ENCODE measurements at regions not wholly inside any gene's neighbourhood (a gene's known extent, or its start where the extent isn't known, plus 50 kb on each side); places are given as distances from the start of the nearest gene placed in this dataset.
"Not testable (repeated sequence)": the region's sequence is repeated elsewhere in the genome, so short reads cannot be mapped to it uniquely, and the experiment has no call there.

DNA sequence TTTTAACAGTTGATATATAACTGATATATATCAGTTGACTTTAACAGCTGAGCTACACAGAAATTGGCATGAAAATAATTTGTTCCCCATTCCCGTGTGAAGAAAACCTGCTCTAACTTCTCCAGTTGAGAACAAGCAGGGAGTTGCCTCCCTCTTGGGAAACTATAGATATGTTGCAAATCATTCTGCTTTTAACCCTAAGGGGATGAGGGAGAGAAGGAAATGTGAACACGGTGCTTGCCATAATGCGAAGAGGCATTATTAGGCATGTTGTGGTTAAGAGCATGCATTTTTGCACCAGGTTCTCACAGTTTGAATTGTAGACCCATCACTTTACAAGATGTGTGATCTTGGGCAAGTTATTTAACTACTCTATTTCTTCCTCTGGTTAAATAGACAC, 453.7 kb downstream of the TENT5A start:
- TF ChIP-seq EZH2 (IDR thresholded peaks at IDR 0.05) (no peak), FOXP2 (optimal IDR thresholded peaks at IDR 0.05; ENCODE audit: control extremely low read depth, extremely low read length, insufficient read depth) (no peak), POLR2AphosphoS5 (IDR thresholded peaks at IDR 0.05; ENCODE audit: borderline replicate concordance, low read depth, low read length) (no peak)
- Histone ChIP-seq H3K4me3 (peak overlapping the region; percentile 13; the same call in 1 of the 2 replicates), H3K36me3 (ENCODE audit: insufficient read depth, low read length) (no peaks in the 10 kb centered on the region), H3K27ac (peak overlapping the region; percentile 28; the same call in 1 of the 2 replicates), H3K9me3 (ENCODE audit: low read depth, low read length) (no peaks in the 10 kb centered on the region), H3K9ac (ENCODE audit: insufficient read length) (no peak overlapping the region)
- DNase-seq (ENCODE audit: low read depth, low spot score) = peak; percentile 86

DNA sequence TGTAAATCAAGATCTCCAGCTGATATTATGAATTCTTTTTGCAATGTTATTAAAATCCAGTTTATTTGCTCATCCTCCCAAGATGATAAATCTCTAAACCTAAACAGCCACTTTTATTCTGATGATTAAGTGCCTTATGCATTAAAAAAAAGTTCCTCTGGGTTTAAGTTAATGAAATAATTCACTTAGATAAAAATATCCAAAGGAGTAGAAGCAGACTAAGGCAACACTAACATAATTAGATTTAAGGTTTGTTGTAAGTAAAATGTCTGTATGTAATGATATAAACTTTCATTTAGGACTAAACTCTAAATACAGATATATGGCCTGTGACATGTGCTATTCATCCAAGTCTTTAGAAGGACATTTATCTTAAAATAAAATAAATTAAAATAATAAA, 457.2 kb downstream of the TENT5A start:
- Histone ChIP-seq H3K27ac (peak overlapping the region; percentile 58; the same call in 1 of the 2 replicates), H3K36me3 (ENCODE audit: insufficient read depth, low read length) (no peaks in the 10 kb centered on the region), H3K9ac (ENCODE audit: insufficient read length) (no peak overlapping the region), H3K4me3 (no peak overlapping the region), H3K9me3 (ENCODE audit: low read depth, low read length) (no peaks in the 10 kb centered on the region)
- no peak for DNase-seq (ENCODE audit: low read depth, low spot score)
- no peak for TF ChIP-seq POLR2AphosphoS5 (IDR thresholded peaks at IDR 0.05; ENCODE audit: borderline replicate concordance, low read depth, low read length)
- no peak for TF ChIP-seq FOXP2 (optimal IDR thresholded peaks at IDR 0.05; ENCODE audit: control extremely low read depth, extremely low read length, insufficient read depth)
- no peak for TF ChIP-seq EZH2 (IDR thresholded peaks at IDR 0.05)

DNA sequence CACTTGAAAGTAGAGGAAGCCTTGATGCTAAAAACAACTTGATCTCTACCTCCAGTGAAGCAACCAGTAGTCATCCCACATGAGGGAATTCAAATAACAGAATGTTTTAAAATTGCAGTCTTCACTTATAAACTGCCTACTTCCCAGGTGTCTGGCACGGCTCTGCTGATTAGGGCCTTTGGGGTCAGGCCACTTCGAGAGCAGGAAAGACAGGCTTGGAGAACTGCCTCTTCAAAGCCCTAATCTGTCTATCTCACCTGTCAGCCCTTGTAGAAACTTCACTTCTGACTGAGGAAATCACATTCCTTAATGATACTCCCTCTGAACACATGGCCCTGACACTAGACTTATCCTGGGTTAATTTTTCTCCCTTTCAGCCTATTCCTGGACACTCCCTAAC, 458.6 kb downstream of the TENT5A start:
- Histone ChIP-seq H3K4me3 (no peak overlapping the region), H3K9me3 (ENCODE audit: low read depth, low read length) (no peaks in the 10 kb centered on the region), H3K36me3 (ENCODE audit: insufficient read depth, low read length) (no peaks in the 10 kb centered on the region), H3K9ac (ENCODE audit: insufficient read length) (no peak overlapping the region), H3K27ac (no peak overlapping the region)
- DNase-seq (ENCODE audit: low read depth, low spot score) = no peak
- TF ChIP-seq POLR2AphosphoS5 (IDR thresholded peaks at IDR 0.05; ENCODE audit: borderline replicate concordance, low read depth, low read length) = no peak
- no peak for TF ChIP-seq FOXP2 (optimal IDR thresholded peaks at IDR 0.05; ENCODE audit: control extremely low read depth, extremely low read length, insufficient read depth)
- no peak for TF ChIP-seq EZH2 (IDR thresholded peaks at IDR 0.05)

DNA sequence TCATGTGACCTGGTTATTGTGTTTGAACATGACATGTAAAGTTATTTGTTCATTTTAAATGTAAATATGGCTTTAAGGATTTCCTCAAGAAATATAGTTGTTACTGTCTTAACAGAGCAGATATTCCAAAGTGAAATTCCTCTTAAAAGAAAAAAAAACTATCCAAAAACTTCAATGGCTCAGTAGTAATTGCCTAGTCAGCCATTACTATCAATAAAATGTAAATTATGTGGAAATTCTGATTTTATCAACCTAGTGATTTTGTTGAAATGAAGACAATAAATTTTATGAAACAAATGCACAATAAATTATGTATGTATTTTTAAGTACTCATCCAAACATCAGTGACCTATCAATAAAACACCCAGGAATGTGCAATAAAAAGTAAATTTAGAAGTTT, 463.3 kb downstream of the TENT5A start:
- H3K36me3 ChIP-seq (ENCODE audit: insufficient read depth, low read length) = no peaks in the 10 kb centered on the region
- no peak overlapping the region for H3K9ac ChIP-seq (ENCODE audit: insufficient read length)
- H3K4me3 ChIP-seq = no peak overlapping the region
- DNase-seq (ENCODE audit: low read depth, low spot score) = no peak
- H3K27ac ChIP-seq = no peak overlapping the region
- no peaks in the 10 kb centered on the region for H3K9me3 ChIP-seq (ENCODE audit: low read depth, low read length)
- no peak for TF ChIP-seq POLR2AphosphoS5 (IDR thresholded peaks at IDR 0.05; ENCODE audit: borderline replicate concordance, low read depth, low read length)
- TF ChIP-seq FOXP2 (optimal IDR thresholded peaks at IDR 0.05; ENCODE audit: control extremely low read depth, extremely low read length, insufficient read depth) = no peak
- TF ChIP-seq EZH2 (IDR thresholded peaks at IDR 0.05) = no peak

DNA sequence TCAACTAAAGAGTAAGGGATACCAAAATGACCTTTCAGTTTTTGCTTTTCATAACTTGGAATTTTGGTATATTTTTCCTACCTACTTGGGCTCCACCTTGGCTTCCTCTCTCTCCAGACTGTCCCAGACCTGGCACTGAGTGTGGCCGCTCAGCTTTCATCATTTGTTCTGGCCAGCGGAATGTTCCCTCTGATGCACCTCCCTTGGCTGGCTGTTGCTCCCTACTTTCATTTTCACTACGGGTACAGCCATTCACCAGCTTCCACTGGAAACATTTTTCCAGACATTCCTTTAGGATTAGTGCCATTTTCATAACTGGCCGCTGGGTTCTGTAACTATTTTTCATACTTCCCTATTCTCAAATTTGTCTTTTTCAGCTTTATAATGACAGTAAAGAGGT, 487.4 kb downstream of the TENT5A start:
- H3K27ac ChIP-seq = no peak overlapping the region
- H3K4me3 ChIP-seq = no peak overlapping the region
- no peak overlapping the region for H3K9ac ChIP-seq (ENCODE audit: insufficient read length)
- DNase-seq (ENCODE audit: low read depth, low spot score) = no peak
- no peaks in the 10 kb centered on the region for H3K36me3 ChIP-seq (ENCODE audit: insufficient read depth, low read length)
- TF ChIP-seq FOXP2 (optimal IDR thresholded peaks at IDR 0.05; ENCODE audit: control extremely low read depth, extremely low read length, insufficient read depth) (no peak), POLR2AphosphoS5 (IDR thresholded peaks at IDR 0.05; ENCODE audit: borderline replicate concordance, low read depth, low read length) (no peak), EZH2 (IDR thresholded peaks at IDR 0.05) (no peak)
- no peaks in the 10 kb centered on the region for H3K9me3 ChIP-seq (ENCODE audit: low read depth, low read length)

DNA sequence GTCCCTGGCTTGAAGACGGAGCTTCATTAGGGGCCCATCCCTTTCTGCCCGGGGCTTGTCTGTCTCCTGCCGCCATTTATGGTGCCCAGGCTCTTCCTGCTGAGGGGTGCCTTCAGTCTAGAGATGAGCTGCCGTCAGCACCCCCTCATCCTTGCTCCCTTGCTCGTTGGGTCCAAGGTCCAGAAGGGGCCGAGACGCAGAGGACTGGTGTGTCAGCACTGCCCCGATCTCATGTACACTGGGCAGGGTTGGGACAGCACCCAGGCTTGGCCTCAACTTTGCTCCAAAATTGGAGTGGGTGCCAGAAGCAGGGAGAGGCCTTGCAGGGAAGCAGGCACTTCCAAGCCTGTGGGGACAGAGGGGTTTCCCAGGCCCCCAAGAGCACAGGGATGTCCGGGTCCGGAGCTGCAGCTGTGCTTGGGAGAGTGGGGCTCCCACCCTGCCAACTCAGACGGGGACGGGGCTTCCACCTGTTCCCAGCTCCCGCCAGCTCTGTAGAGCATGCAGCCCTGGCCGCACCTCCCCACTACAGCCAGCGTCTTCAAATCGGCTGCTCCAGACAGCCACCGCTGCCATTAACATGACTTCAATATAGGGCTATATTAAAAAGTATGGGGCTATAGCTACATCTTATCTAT, 488.8 kb downstream of the TENT5A start:
- Histone ChIP-seq H3K9ac (ENCODE audit: insufficient read length) (no peak overlapping the region), H3K36me3 (ENCODE audit: insufficient read depth, low read length) (no peaks in the 10 kb centered on the region), H3K9me3 (ENCODE audit: low read depth, low read length) (no peaks in the 10 kb centered on the region), H3K4me3 (no peak overlapping the region), H3K27ac (no peak overlapping the region)
- no peak for TF ChIP-seq FOXP2 (optimal IDR thresholded peaks at IDR 0.05; ENCODE audit: control extremely low read depth, extremely low read length, insufficient read depth)
- TF ChIP-seq EZH2 (IDR thresholded peaks at IDR 0.05) = no peak
- no peak for TF ChIP-seq POLR2AphosphoS5 (IDR thresholded peaks at IDR 0.05; ENCODE audit: borderline replicate concordance, low read depth, low read length)
- DNase-seq (ENCODE audit: low read depth, low spot score) = no peak

DNA sequence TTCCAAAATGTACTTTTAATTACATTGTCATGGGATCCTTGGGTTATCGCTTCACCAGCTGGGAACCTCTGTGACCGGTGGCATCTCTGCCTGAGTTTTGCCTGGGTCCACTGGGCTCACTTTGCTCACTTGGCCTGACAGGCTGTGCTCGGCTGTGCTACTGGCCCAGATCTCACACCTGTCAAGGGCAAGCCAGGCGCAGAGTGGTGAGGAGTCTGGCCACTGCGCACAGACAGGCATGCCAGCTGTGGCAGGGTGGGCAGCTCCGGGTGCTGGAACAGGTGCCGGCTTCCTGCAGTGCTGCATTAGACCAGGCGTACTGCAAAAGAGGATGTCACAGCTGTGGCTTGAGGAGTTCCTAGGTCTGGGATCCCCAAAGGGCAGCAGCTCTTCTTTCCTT, 489.8 kb downstream of the TENT5A start:
- Histone ChIP-seq H3K36me3 (ENCODE audit: insufficient read depth, low read length) (no peaks in the 10 kb centered on the region), H3K4me3 (no peak overlapping the region), H3K9ac (ENCODE audit: insufficient read length) (no peak overlapping the region), H3K27ac (no peak overlapping the region), H3K9me3 (ENCODE audit: low read depth, low read length) (no peaks in the 10 kb centered on the region)
- DNase-seq (ENCODE audit: low read depth, low spot score) = no peak
- TF ChIP-seq POLR2AphosphoS5 (IDR thresholded peaks at IDR 0.05; ENCODE audit: borderline replicate concordance, low read depth, low read length) = no peak
- TF ChIP-seq FOXP2 (optimal IDR thresholded peaks at IDR 0.05; ENCODE audit: control extremely low read depth, extremely low read length, insufficient read depth) = no peak
- no peak for TF ChIP-seq EZH2 (IDR thresholded peaks at IDR 0.05)

DNA sequence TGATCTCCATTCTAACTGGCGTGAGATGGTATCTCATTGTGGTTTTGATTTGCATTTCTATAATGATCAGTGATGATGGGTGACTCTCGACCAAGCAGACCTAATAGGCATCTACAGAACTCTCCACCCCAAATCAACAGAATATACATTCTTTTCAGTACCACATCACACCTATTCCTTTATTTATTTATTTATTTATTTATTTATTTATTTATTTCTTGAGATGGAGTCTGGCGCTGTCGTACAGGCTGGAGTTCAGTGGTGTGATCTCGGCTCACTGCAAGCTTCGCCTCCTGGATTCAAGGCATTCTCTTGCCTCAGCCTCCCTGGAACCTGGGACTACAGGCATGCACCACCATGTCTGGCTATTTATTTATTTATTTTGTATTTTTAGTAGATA, 496.3 kb downstream of the TENT5A start:
- not testable (repeated sequence) for H3K36me3 ChIP-seq (ENCODE audit: insufficient read depth, low read length); DNase-seq (ENCODE audit: low read depth, low spot score); H3K27ac ChIP-seq; H3K9me3 ChIP-seq (ENCODE audit: low read depth, low read length); H3K4me3 ChIP-seq; H3K9ac ChIP-seq (ENCODE audit: insufficient read length)

DNA sequence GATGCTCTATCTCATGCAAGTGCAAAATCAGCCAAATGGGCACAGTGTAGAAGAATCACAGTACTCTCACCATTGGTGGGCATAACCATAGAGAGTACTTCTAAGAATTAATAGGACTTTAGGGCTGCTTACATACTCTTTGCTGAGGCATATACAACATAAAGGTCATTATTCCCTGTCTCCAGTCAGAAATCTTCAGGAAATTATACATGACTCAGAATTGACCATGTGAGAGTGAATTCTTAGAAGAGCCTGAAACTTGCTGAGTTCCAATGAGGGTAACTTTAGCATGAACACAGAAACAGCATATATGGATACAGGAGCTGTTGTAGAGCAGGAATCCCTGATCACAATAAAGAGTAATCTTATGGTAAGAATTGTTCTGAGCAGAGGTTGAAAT, 498.7 kb downstream of the TENT5A start:
- Histone ChIP-seq H3K36me3 (ENCODE audit: insufficient read depth, low read length) (no peaks in the 10 kb centered on the region), H3K9ac (ENCODE audit: insufficient read length) (no peak overlapping the region), H3K27ac (no peak overlapping the region), H3K4me3 (no peak overlapping the region), H3K9me3 (ENCODE audit: low read depth, low read length) (0 out of 2 replicates have a peak, but pooled peaks cover 3% of the 10 kb centered on the region)
- DNase-seq (ENCODE audit: low read depth, low spot score) = no peak
- no peak for TF ChIP-seq POLR2AphosphoS5 (IDR thresholded peaks at IDR 0.05; ENCODE audit: borderline replicate concordance, low read depth, low read length)
- TF ChIP-seq EZH2 (IDR thresholded peaks at IDR 0.05) = no peak
- TF ChIP-seq FOXP2 (optimal IDR thresholded peaks at IDR 0.05; ENCODE audit: control extremely low read depth, extremely low read length, insufficient read depth) = no peak
